Gastroesophageal sphincter (tissue), 3 donors: ENCODE measurements at regions not wholly inside any gene's neighbourhood (a gene's known extent, or its start where the extent isn't known, plus 50 kb on each side); places are given as distances from the start of the nearest gene placed in this dataset.

Experiments used
- POLR2A ChIP-seq, 2 donors: fragments of 450-650 bp; IDR thresholded peaks; one replicate each; pipeline ENCODE4 v1.6.1; 2017; ENCODE audit warnings: antibody characterized with exemption in 2 of 2, mild to moderate bottlenecking in 2 of 2, moderate library complexity in 1 of 2
- POLR2AphosphoS5 ChIP-seq: sonication (generic); formaldehyde crosslinking; IDR thresholded peaks from one replicate; pipeline ENCODE4 v1.6.1; 2017; ENCODE audit warnings: antibody characterized with exemption
- TF ChIP-seq, protein P1 (sequence below), 4 experiments: fragments of 200-600 bp in 2 of 4; fragments of 450-650 bp in 2 of 4; sonication (generic) in 1 of 4; IDR thresholded peaks; one replicate each; pipeline ENCODE4 v1.5.1; 2017 to 2019; ENCODE audit warnings: antibody characterized with exemption in 4 of 4, mild to moderate bottlenecking in 2 of 4, moderate library complexity in 2 of 4

DNA sequence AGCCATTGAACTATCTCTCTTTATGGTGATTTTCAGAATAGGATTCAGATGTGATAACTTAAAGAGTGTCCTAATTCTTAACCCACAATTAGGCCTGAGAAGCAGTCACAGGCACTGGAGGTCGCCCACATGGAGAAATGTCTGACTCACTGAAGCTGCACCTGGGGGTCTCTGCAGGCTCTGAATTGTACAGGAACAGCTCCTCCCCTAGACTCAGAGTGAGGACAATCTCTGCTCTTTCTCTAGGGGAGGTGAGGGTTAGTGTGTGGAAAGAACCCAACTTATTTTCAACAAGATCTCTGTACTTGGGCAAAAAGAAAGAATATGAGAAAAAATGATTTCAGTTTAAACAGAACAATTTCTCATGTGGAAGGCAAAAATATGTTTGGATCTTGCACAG lies 1124.6 kb downstream of the TMEM121 start:
- no peak for TF ChIP-seq POLR2A (IDR thresholded peaks at IDR 0.05)
- TF ChIP-seq, protein P1, sequence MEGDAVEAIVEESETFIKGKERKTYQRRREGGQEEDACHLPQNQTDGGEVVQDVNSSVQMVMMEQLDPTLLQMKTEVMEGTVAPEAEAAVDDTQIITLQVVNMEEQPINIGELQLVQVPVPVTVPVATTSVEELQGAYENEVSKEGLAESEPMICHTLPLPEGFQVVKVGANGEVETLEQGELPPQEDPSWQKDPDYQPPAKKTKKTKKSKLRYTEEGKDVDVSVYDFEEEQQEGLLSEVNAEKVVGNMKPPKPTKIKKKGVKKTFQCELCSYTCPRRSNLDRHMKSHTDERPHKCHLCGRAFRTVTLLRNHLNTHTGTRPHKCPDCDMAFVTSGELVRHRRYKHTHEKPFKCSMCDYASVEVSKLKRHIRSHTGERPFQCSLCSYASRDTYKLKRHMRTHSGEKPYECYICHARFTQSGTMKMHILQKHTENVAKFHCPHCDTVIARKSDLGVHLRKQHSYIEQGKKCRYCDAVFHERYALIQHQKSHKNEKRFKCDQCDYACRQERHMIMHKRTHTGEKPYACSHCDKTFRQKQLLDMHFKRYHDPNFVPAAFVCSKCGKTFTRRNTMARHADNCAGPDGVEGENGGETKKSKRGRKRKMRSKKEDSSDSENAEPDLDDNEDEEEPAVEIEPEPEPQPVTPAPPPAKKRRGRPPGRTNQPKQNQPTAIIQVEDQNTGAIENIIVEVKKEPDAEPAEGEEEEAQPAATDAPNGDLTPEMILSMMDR (IDR thresholded peaks at IDR 0.05) = no peak
- no peak for TF ChIP-seq POLR2AphosphoS5
